ENCODE measurements at regions not wholly inside any gene's neighbourhood (a gene's known extent, or its start where the extent isn't known, plus 50 kb on each side); places are given as distances from the start of the nearest gene placed in this dataset.

DNA sequence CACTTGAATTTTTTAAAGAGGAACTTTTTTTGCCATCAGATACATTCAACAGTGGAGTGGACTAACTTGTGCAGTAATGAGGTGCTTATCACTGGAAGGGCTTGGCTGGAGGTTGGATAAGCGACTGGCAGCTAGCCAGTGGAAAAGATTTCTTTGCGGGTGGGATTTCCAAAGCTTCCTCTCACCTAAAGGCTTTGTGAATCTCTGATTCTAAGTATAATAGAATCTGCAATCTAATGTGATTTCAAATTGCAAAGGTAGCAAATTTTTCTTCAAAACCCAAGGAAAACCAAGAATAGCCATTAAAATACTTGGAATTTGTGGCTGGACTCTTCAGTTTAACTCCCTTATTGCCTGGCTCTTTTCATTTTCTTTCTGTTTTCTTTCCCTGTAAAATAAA, 460.4 kb upstream of the MARCKS start:
- Histone ChIP-seq H3K4me2 (ENCODE audit: insufficient read depth, low read length) (no peak overlapping the region), H3K27ac (ENCODE audit: insufficient read depth, low read depth, low read length) (no peak overlapping the region), H3K79me2 (ENCODE audit: control insufficient read depth, insufficient read depth, low read length) (no peaks in the 10 kb centered on the region), H4K20me1 (replicated peaks; ENCODE audit: control insufficient read depth, extremely low read depth, insufficient read depth, low read length) (no peaks in the 10 kb centered on the region), H3K36me3 (ENCODE audit: control insufficient read depth in 2 of 2, extremely low read depth in 1 of 2, insufficient read depth in 2 of 2, low read length in 2 of 2) (no peaks in the 10 kb centered on the region), H3K27me3 (ENCODE audit: control insufficient read depth in 2 of 2, insufficient read depth in 2 of 2, low read length in 2 of 2) (no peaks in the 10 kb centered on the region), H2AFZ (ENCODE audit: low read depth, low read length) (no peak overlapping the region), H3K9me1 (replicated peaks; ENCODE audit: control insufficient read depth, extremely low read depth, insufficient read depth, low read length) (no peaks in the 10 kb centered on the region), H3K9me3 (replicated peaks; ENCODE audit: control insufficient read depth, insufficient read depth, low read length) (no peaks in the 10 kb centered on the region), H3K9ac (replicated peaks; ENCODE audit: extremely low read depth, insufficient read depth, low read length) (no peak overlapping the region), H3K4me1 (ENCODE audit: control insufficient read depth, extremely low read depth, insufficient read depth, low read length) (peaks cover 4% of the 10 kb centered on the region), H3K4me3 (replicated peaks in 1 of 3; ENCODE audit: insufficient read depth in 1 of 3, low read depth in 1 of 3, low read length in 3 of 3) (no peak overlapping the region)
- DNase-seq (ENCODE audit: low read depth, low spot score) (no peak), FAIRE-seq (no peak)
- TF ChIP-seq JUN (IDR thresholded peaks at IDR 0.05; ENCODE audit: borderline replicate concordance, insufficient read depth, insufficient read length, low read depth) (no peak), GATA2 (IDR thresholded peaks at IDR 0.05; ENCODE audit: insufficient read depth, insufficient read length, low read depth, low read length) (no peak), MYC (IDR thresholded peaks at IDR 0.05; ENCODE audit: low read depth, low read length) (no peak), POLR2AphosphoS5 (IDR thresholded peaks at IDR 0.05; ENCODE audit: insufficient read depth, low read depth, low read length) (no peak), FOS (IDR thresholded peaks at IDR 0.05; ENCODE audit: borderline replicate concordance, insufficient read depth, low read length) (no peak), POLR2A (IDR thresholded peaks at IDR 0.05; ENCODE audit: low read depth, low read length) (no peak), EZH2 (IDR thresholded peaks at IDR 0.05; ENCODE audit: borderline replicate concordance, low read depth, low read length, severe bottlenecking) (no peak)
- TF ChIP-seq, protein P1, sequence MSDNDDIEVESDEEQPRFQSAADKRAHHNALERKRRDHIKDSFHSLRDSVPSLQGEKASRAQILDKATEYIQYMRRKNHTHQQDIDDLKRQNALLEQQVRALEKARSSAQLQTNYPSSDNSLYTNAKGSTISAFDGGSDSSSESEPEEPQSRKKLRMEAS (IDR thresholded peaks at IDR 0.05; ENCODE audit: insufficient read depth, insufficient read length): no peak
- TF ChIP-seq, protein P2, sequence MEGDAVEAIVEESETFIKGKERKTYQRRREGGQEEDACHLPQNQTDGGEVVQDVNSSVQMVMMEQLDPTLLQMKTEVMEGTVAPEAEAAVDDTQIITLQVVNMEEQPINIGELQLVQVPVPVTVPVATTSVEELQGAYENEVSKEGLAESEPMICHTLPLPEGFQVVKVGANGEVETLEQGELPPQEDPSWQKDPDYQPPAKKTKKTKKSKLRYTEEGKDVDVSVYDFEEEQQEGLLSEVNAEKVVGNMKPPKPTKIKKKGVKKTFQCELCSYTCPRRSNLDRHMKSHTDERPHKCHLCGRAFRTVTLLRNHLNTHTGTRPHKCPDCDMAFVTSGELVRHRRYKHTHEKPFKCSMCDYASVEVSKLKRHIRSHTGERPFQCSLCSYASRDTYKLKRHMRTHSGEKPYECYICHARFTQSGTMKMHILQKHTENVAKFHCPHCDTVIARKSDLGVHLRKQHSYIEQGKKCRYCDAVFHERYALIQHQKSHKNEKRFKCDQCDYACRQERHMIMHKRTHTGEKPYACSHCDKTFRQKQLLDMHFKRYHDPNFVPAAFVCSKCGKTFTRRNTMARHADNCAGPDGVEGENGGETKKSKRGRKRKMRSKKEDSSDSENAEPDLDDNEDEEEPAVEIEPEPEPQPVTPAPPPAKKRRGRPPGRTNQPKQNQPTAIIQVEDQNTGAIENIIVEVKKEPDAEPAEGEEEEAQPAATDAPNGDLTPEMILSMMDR (IDR thresholded peaks at IDR 0.05; ENCODE audit: extremely low read depth in 1 of 2, insufficient read depth in 1 of 2, low read depth in 1 of 2, low read length in 2 of 2): no peak
- ChIA-PET POLR2A (no interaction called here), CTCF (interaction anchor here (1.2 kb wide), 1 partner anchor 18 kb away, joined by 5 read pairs; no protein-coding TSS in a partner anchor)
- dilution Hi-C loops (cut with MboI; ENCODE audit: extremely low pct_ligation_motif_present, low sequenced_read_pairs): no loop called here
- BruUV-seq (replicated peaks): no TSS peak
- intact Hi-C loops (cut with micrococcal nuclease): no loop called here

Data from endothelial cell of umbilical vein (primary cell).